Cardiac fibroblast (primary cell): ENCODE measurements at regions not wholly inside any gene's neighbourhood (a gene's known extent, or its start where the extent isn't known, plus 50 kb on each side); places are given as distances from the start of the nearest gene placed in this dataset.
A peak's percentile ranks its signal among the peaks of the same experiment; 100 is the strongest.

Source experiments
- DNase-seq, 2 donors: peaks; one replicate each; pipeline versions ENCODE4 v3.0.0 to v3.0.0-alpha.2; 2010; ENCODE audit warnings: low read depth in 2 of 2
- H3K4me3 ChIP-seq, 2 donors: replicated peaks in 1 of 2; 1 replicate in 1 of 2; 2 replicates in 1 of 2; pipeline ENCODE4 v1.5.1; 2011; ENCODE audit warnings: low read depth in 2 of 2, low read length in 2 of 2, mild to moderate bottlenecking in 2 of 2, moderate library complexity in 1 of 2
- TF ChIP-seq, protein P1 (sequence below): IDR thresholded peaks from one replicate; pipeline ENCODE4 v1.5.1; 2011; ENCODE audit warnings: low read depth, mild to moderate bottlenecking, low read length, inconsistent platforms

- H3K4me3 ChIP-seq, result no peak overlapping the region
- TF ChIP-seq, protein P1, sequence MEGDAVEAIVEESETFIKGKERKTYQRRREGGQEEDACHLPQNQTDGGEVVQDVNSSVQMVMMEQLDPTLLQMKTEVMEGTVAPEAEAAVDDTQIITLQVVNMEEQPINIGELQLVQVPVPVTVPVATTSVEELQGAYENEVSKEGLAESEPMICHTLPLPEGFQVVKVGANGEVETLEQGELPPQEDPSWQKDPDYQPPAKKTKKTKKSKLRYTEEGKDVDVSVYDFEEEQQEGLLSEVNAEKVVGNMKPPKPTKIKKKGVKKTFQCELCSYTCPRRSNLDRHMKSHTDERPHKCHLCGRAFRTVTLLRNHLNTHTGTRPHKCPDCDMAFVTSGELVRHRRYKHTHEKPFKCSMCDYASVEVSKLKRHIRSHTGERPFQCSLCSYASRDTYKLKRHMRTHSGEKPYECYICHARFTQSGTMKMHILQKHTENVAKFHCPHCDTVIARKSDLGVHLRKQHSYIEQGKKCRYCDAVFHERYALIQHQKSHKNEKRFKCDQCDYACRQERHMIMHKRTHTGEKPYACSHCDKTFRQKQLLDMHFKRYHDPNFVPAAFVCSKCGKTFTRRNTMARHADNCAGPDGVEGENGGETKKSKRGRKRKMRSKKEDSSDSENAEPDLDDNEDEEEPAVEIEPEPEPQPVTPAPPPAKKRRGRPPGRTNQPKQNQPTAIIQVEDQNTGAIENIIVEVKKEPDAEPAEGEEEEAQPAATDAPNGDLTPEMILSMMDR, result no peak
- DNase-seq, result peak; percentile 44 to 51
Measured at GRCh38 chr20:11445891-11446290, 471.8 kb upstream of the BTBD3 start.

DNA sequence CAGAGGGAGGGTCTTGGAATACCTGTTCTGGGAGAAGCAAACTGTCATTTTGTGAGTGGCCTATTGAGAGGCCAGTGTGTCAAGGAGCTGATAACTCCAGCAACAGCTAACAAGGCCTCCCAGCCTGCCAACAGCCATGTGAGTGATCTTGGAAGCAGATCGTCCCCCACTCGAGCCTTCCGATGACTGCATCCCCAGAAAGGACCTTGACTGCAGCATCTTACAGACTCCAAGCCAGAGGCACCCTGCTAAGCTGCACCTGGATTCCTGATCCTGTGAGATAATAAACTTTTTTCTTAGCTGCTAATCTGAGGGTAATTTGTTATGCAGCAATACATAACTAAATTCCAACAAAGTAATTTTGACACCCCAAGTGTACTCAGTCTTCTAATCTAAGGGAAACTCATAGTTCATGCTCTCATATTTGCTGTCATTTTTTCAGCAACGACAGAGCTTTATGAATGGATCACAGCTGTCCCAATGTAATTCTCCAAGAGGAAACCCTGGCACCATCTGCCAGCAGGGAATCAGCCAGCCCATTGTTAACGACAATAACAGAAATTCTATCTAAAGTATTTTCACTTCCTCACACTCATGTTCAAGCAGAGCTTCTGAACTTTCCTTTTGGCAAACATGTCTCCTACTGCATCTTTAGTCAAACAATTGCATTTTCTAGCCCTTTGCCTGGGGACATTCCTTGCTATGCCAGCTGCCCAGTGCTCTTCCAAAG lies 470.2 kb upstream of the BTBD3 start:
- no peak for DNase-seq
- TF ChIP-seq, protein P1, result no peak
- no peak overlapping the region for H3K4me3 ChIP-seq

DNA sequence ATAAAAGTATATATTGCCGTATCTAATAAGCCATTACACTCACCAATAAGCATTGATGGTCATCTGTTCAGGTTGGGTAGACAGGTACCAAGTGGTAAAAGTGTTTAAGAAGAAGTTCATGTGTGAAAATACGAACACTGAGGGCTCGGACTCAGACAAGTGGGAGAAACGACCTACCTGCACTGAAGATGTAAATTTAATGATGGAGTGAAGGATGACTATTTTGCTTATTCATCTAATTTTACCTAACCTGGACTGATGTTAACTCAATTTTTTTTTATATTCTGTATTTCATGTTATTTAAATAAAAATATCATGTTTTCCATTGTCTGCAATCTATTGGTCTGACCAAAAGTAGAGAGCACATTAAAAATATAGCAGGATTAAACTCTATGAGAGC lies 469.1 kb upstream of the BTBD3 start:
- DNase-seq, result no peak
- H3K4me3 ChIP-seq, result no peak overlapping the region
- TF ChIP-seq, protein P1, result no peak

GRCh38 chr20:11451793-11452291 lies 465.9 kb upstream of the BTBD3 start:
- TF ChIP-seq, protein P1, result no peak
- H3K4me3 ChIP-seq, result no peak overlapping the region
- DNase-seq, result peak; percentile 16 to 41

- TF ChIP-seq, protein P1, result no peak
- peak; percentile 16 to 66 for DNase-seq
- H3K4me3 ChIP-seq, result no peak overlapping the region
Measured at GRCh38 chr20:11452326-11452725, 465.4 kb upstream of the BTBD3 start.

DNA sequence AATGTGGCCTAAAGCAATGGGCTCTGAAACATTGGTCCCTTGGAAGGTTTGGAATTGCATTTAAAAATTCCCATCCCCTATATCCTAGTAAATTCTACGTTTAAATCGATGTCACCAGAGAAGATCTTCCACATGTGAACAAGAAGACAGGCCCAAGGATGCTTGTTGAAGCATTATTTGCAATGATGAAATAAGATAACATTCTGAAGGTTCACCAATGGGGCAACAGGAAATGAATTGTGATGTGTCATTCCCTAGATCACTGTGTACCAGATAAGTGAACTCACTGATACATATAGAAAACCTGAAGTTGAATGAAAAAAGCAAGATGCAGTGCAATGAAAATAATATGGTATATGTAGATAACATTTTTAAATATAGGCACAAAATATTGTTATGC lies 464.3 kb upstream of the BTBD3 start:
- no peak overlapping the region for H3K4me3 ChIP-seq
- DNase-seq, result peak; percentile 29 to 84
- TF ChIP-seq, protein P1, result no peak
